K562 (cell line): ENCODE measurements at regions not wholly inside any gene's neighbourhood (a gene's known extent, or its start where the extent isn't known, plus 50 kb on each side); places are given as distances from the start of the nearest gene placed in this dataset.

Source experiments
- ATAC-seq: fragments of 200-7000 bp; cut with Tn5 transposase; 3 replicates; pipeline ENCODE4 v1.9.1; 2020; ENCODE audit warnings: moderate library complexity
- BruUV-seq: library from RNA; stranded (reverse); fragments of 400-500 nt; replicated peaks from 2 replicates; lab custom pipeline; 2021; lab: Mats Ljungman, UMichigan
- CTCF ChIA-PET: fragments of 300-600 bp; formaldehyde crosslinking; extraction: SDS; loops from one replicate; lab custom pipeline; 2021; ENCODE audit warnings: low intra/inter-chr PET ratio; lab: Yijun Ruan, JAX
- POLR2A ChIA-PET: fragments of 300-600, 350-650 bp; sonication (Branson Sonifier 250); formaldehyde crosslinking; extraction: SDS; loops from one replicate; lab custom pipeline; 2021; ENCODE audit warnings: antibody characterized with exemption, inconsistent platforms; lab: Yijun Ruan, JAX
- DNase-seq, 4 experiments: peaks; one replicate each; pipeline versions ENCODE4 v3.0.0 to v3.0.0-alpha.2; 2011 to 2018; ENCODE audit warnings: low spot score in 3 of 4, mixed read lengths in 3 of 4; ENCODE audit errors: extremely low read depth in 1 of 4
- FAIRE-seq: peaks from 2 replicates; lab custom pipeline; 2011; peaks lifted over from hg19 to GRCh38; lab: Jason Lieb, UNC
- H2AFZ ChIP-seq: 2 replicates; pipeline ENCODE4 v1.6.0; 2011; ENCODE audit warnings: low read depth, low read length, control low read depth, inconsistent platforms
- H3K27ac ChIP-seq: fragments of 200-600 bp; 3 replicates; pipeline ENCODE4 v1.8.0; 2011; ENCODE audit warnings: low read depth, mild to moderate bottlenecking, control low read depth, inconsistent platforms, low read length, moderate library complexity, mixed read lengths; ENCODE audit errors: extremely low read depth
- H3K27me3 ChIP-seq, 2 experiments: fragments of 300-600 bp in 1 of 2; 2 replicates in 1 of 2; 3 replicates in 1 of 2; pipeline versions ENCODE4 v1.6.0 to v1.8.0; 2011; ENCODE audit warnings: inconsistent platforms in 2 of 2, low read length in 2 of 2, mild to moderate bottlenecking in 1 of 2, mixed read lengths in 1 of 2, moderate library complexity in 1 of 2; ENCODE audit not compliant: control insufficient read depth in 2 of 2, insufficient read depth in 2 of 2
- H3K36me3 ChIP-seq: fragments of 300-600 bp; 3 replicates; pipeline ENCODE4 v1.8.0; 2011; ENCODE audit warnings: mild to moderate bottlenecking, low read length, inconsistent platforms; ENCODE audit not compliant: control insufficient read depth, insufficient read depth
- H3K4me1 ChIP-seq, 2 experiments: fragments of 200-600 bp in 1 of 2; replicated peaks in 1 of 2; 2 replicates in 1 of 2; 3 replicates in 1 of 2; pipeline versions ENCODE4 v1.5.1 to v1.8.0; 2011; ENCODE audit warnings: inconsistent platforms in 2 of 2, low read length in 2 of 2, mild to moderate bottlenecking in 1 of 2, mixed read lengths in 1 of 2, moderate library complexity in 1 of 2; ENCODE audit not compliant: control insufficient read depth in 2 of 2, insufficient read depth in 2 of 2
- H3K4me2 ChIP-seq: 2 replicates; pipeline ENCODE4 v1.6.1; 2011; ENCODE audit warnings: low read length, control low read depth, inconsistent platforms, mixed read lengths; ENCODE audit not compliant: insufficient read depth
- H3K4me3 ChIP-seq: fragments of 200-600 bp; sonication (generic), shearing (Covaris generic); 2 replicates; pipeline ENCODE4 v1.5.1; 2016; ENCODE audit warnings: control low read depth, inconsistent platforms
- H3K79me2 ChIP-seq: fragments of 200-600 bp; 3 replicates; pipeline ENCODE4 v1.8.0; 2011; ENCODE audit warnings: low read length, inconsistent platforms; ENCODE audit not compliant: control insufficient read depth, insufficient read depth
- H3K9ac ChIP-seq, 2 experiments: 2 replicates each; pipeline versions ENCODE4 v1.6.0 to v1.6.1; 2011; ENCODE audit warnings: low read depth in 2 of 2, low read length in 2 of 2, control low read depth in 1 of 2, inconsistent platforms in 1 of 2, mild to moderate bottlenecking in 1 of 2, mixed read lengths in 1 of 2; ENCODE audit not compliant: insufficient read depth in 1 of 2
- H3K9me1 ChIP-seq: one replicate; pipeline ENCODE4 v1.6.0; 2011; ENCODE audit warnings: inconsistent platforms, mild to moderate bottlenecking, low read length, moderate library complexity; ENCODE audit not compliant: control insufficient read depth, insufficient read depth
- H3K9me3 ChIP-seq: replicated peaks from 2 replicates; pipeline ENCODE4 v1.5.1; 2011; ENCODE audit warnings: low read depth, low read length, inconsistent platforms; ENCODE audit not compliant: control insufficient read depth, insufficient read depth
- H4K20me1 ChIP-seq: replicated peaks from 2 replicates; pipeline ENCODE4 v1.6.1; 2011; ENCODE audit warnings: low read length, inconsistent platforms, mixed read lengths; ENCODE audit not compliant: control insufficient read depth, insufficient read depth
- CXXC5 ChIP-seq: fragments of 250-450 bp; sonication (Bioruptor Pico); IDR thresholded peaks from 2 replicates; pipeline ENCODE4 v1.8.0; 2022; ENCODE audit warnings: inconsistent platforms, mild to moderate bottlenecking, moderate library complexity
- NEUROD1 ChIP-seq: fragments of 150-350 bp; IDR thresholded peaks from 2 replicates; pipeline ENCODE4 v1.6.1; 2014; ENCODE audit warnings: borderline replicate concordance, low read length, low read depth; ENCODE audit not compliant: partially characterized antibody
- RBM34 ChIP-seq: fragments of 200-400 bp; formaldehyde crosslinking; IDR thresholded peaks from 2 replicates; pipeline ENCODE4 v1.6.1; 2018; ENCODE audit warnings: low read length, borderline replicate concordance; ENCODE audit not compliant: insufficient read depth
- SIN3A ChIP-seq, 2 experiments: fragments of 150-350 bp in 1 of 2; IDR thresholded peaks; 2 replicates each; pipeline ENCODE4 v1.6.1; 2011 to 2016; ENCODE audit warnings: borderline replicate concordance in 2 of 2, low read depth in 2 of 2, low read length in 2 of 2, mild to moderate bottlenecking in 2 of 2, moderate library complexity in 2 of 2; ENCODE audit not compliant: control insufficient read depth in 1 of 2
- THRA ChIP-seq: fragments of 450-650 bp; IDR thresholded peaks from 2 replicates; pipeline ENCODE4 v1.6.1; 2017; ENCODE audit warnings: mild to moderate bottlenecking, moderate library complexity
- ZNF280A ChIP-seq: fragments of 450-650 bp; IDR thresholded peaks from 2 replicates; pipeline ENCODE4 v1.6.1; 2018; ENCODE audit warnings: mild to moderate bottlenecking, low read depth; ENCODE audit not compliant: partially characterized antibody
- ZNF551 ChIP-seq: fragments of 250-450 bp; sonication (Bioruptor Pico); IDR thresholded peaks from 2 replicates; pipeline ENCODE4 v1.5.0; 2021; ENCODE audit warnings: mild to moderate bottlenecking, moderate library complexity
- WGBS: fragments of 100-300 bp; shearing (Covaris generic); methylation state at CpG from one replicate; pipeline ENCODE4 v1.1.6; 2016; ENCODE audit warnings: low coverage, mixed read lengths; ENCODE audit not compliant: insufficient coverage; ENCODE audit errors: missing lambda C conversion rate; 5-methylcytosine and 5-hydroxymethylcytosine counted together
- in situ Hi-C: fragments of 300-500 bp; cut with MboI; formaldehyde crosslinking; loops from 4 replicates; pipeline ENCODE4 v1.15.0; 2018; ENCODE audit warnings: inconsistent platforms, mixed read lengths
- intact Hi-C: fragments of 100-400 bp; cut with micrococcal nuclease; formaldehyde crosslinking; loops from 2 replicates; pipeline ENCODE4 v1.14.2; 2022
- TF ChIP-seq, protein P1 (sequence below): fragments of 250-450 bp; sonication (Bioruptor Pico); IDR thresholded peaks from 2 replicates; pipeline ENCODE4 v1.8.0; 2021; ENCODE audit warnings: moderate library complexity, mild to moderate bottlenecking, inconsistent platforms
- TF ChIP-seq, protein P2 (sequence below): sonication (generic); formaldehyde crosslinking; IDR thresholded peaks from 2 replicates; pipeline ENCODE4 v1.8.0; 2023; ENCODE audit warnings: mild to moderate bottlenecking, missing genetic modification reagents

- intact Hi-C loops, result no loop called here
- CTCF ChIA-PET, result no interaction called here
- H3K9ac ChIP-seq, result no peak overlapping the region
- WGBS, result 59% methylated on average over 3 of the region's 5 CpGs
- H3K4me1 ChIP-seq, result peaks cover 56 to 67% of the 10 kb centered on the region in 2 experiments
- H3K4me3 ChIP-seq, result no peak overlapping the region
- H3K79me2 ChIP-seq, result no peaks in the 10 kb centered on the region
- no peaks in the 10 kb centered on the region for H3K9me1 ChIP-seq
- no peaks in the 10 kb centered on the region for H4K20me1 ChIP-seq
- no peaks in the 10 kb centered on the region for H3K27me3 ChIP-seq
- no peak overlapping the region for H2AFZ ChIP-seq
- H3K4me2 ChIP-seq, result no peak overlapping the region
- no peaks in the 10 kb centered on the region for H3K9me3 ChIP-seq
- no peak overlapping the region for H3K27ac ChIP-seq
- BruUV-seq, result no TSS peak
- in situ Hi-C loops, result no loop called here
- POLR2A ChIA-PET, result no interaction called here
- no peak for FAIRE-seq
- no peaks in the 10 kb centered on the region for H3K36me3 ChIP-seq
- TF ChIP-seq SIN3A (IDR thresholded peaks at IDR 0.05; ENCODE audit: borderline replicate concordance in 2 of 2, control insufficient read depth in 1 of 2, low read depth in 2 of 2, low read length in 2 of 2) (no peak), ZNF280A (no peak), THRA (no peak), NEUROD1 (no peak), ZNF551 (no peak), CXXC5 (CRISPR knock-in tag) (no peak), RBM34 (no peak)
- TF ChIP-seq, protein P1, sequence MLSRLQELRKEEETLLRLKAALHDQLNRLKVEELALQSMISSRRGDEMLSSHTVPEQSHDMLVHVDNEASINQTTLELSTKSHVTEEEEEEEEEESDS (CRISPR knock-in tag), result no peak
- TF ChIP-seq, protein P2, sequence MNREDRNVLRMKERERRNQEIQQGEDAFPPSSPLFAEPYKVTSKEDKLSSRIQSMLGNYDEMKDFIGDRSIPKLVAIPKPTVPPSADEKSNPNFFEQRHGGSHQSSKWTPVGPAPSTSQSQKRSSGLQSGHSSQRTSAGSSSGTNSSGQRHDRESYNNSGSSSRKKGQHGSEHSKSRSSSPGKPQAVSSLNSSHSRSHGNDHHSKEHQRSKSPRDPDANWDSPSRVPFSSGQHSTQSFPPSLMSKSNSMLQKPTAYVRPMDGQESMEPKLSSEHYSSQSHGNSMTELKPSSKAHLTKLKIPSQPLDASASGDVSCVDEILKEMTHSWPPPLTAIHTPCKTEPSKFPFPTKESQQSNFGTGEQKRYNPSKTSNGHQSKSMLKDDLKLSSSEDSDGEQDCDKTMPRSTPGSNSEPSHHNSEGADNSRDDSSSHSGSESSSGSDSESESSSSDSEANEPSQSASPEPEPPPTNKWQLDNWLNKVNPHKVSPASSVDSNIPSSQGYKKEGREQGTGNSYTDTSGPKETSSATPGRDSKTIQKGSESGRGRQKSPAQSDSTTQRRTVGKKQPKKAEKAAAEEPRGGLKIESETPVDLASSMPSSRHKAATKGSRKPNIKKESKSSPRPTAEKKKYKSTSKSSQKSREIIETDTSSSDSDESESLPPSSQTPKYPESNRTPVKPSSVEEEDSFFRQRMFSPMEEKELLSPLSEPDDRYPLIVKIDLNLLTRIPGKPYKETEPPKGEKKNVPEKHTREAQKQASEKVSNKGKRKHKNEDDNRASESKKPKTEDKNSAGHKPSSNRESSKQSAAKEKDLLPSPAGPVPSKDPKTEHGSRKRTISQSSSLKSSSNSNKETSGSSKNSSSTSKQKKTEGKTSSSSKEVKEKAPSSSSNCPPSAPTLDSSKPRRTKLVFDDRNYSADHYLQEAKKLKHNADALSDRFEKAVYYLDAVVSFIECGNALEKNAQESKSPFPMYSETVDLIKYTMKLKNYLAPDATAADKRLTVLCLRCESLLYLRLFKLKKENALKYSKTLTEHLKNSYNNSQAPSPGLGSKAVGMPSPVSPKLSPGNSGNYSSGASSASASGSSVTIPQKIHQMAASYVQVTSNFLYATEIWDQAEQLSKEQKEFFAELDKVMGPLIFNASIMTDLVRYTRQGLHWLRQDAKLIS, result no peak
- DNase-seq, result no peak
- no peak for ATAC-seq
These were observed 54.8 kb upstream of the DLK1 start for GRCh38 chr14:100671906-100672305.
